Vagina (tissue), 2 donors: ENCODE measurements at regions not wholly inside any gene's neighbourhood (a gene's known extent, or its start where the extent isn't known, plus 50 kb on each side); places are given as distances from the start of the nearest gene placed in this dataset.

Source experiments
- DNase-seq, 2 donors: peaks; one replicate each; pipeline ENCODE4 v3.0.0-alpha.2; 2017; ENCODE audit errors: extremely low spot score in 2 of 2
- H3K27ac ChIP-seq: fragments of 200-600 bp; sonication (generic); one replicate; pipeline ENCODE4 v1.5.1; 2019
- H3K27me3 ChIP-seq: fragments of 200-600 bp; sonication (generic); one replicate; pipeline ENCODE4 v1.5.1; 2019
- H3K36me3 ChIP-seq, 2 donors: fragments of 200-600 bp; sonication (generic); one replicate each; pipeline ENCODE4 v1.5.1; 2017 to 2019
- H3K4me1 ChIP-seq: fragments of 200-600 bp; sonication (generic); one replicate; pipeline ENCODE4 v1.5.1; 2019
- H3K4me3 ChIP-seq, 2 donors: fragments of 200-600 bp; sonication (generic); 1 replicate in 1 of 2; 2 replicates in 1 of 2; pipeline ENCODE4 v1.5.1; 2016 to 2019
- H3K9me3 ChIP-seq: fragments of 200-600 bp; sonication (generic); one replicate; pipeline ENCODE4 v1.5.1; 2019
- POLR2A ChIP-seq, 2 donors: fragments of 450-650 bp; IDR thresholded peaks; one replicate each; pipeline ENCODE4 v1.6.1; 2017; ENCODE audit warnings: antibody characterized with exemption in 2 of 2, mild to moderate bottlenecking in 2 of 2, moderate library complexity in 2 of 2
- POLR2AphosphoS5 ChIP-seq, 2 donors: sonication (generic); formaldehyde crosslinking; IDR thresholded peaks; one replicate each; pipeline ENCODE4 v1.9.0; 2017; ENCODE audit warnings: antibody characterized with exemption in 2 of 2, mild to moderate bottlenecking in 2 of 2, low read depth in 1 of 2; ENCODE audit not compliant: insufficient read depth in 1 of 2
- intact Hi-C: fragments of 100-400 bp; cut with DNase I; formaldehyde crosslinking; loops from one replicate; pipeline ENCODE4 v1.15.1; 2023
- TF ChIP-seq, protein P1 (sequence below), 3 experiments: fragments of 450-650 bp in 2 of 3; fragments of 200-600 bp in 1 of 3; sonication (generic) in 1 of 3; IDR thresholded peaks; one replicate each; pipeline ENCODE4 v1.5.1; 2017 to 2019; ENCODE audit warnings: antibody characterized with exemption in 3 of 3, mild to moderate bottlenecking in 2 of 3, moderate library complexity in 2 of 3

DNA sequence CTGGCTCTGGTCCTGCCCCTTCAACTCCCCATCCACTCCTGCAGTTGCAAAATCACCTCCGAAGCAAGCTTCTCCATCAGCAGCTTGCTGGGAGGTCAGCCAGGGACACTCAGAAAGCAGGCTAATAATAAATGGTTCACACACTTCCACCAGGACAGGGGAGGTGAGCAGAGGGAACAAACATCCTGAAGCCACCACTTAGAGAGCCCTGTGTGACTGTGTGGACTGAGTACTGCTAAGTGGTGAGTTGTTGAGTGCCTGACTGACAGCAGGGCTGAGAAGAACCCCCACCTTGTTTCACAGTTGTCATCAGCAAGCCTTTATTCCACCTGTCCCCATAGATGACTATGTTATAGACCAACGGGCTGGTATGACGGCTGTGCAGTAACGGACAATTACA lies 213.9 kb downstream of the CBLN1 start:
- TF ChIP-seq, protein P1, sequence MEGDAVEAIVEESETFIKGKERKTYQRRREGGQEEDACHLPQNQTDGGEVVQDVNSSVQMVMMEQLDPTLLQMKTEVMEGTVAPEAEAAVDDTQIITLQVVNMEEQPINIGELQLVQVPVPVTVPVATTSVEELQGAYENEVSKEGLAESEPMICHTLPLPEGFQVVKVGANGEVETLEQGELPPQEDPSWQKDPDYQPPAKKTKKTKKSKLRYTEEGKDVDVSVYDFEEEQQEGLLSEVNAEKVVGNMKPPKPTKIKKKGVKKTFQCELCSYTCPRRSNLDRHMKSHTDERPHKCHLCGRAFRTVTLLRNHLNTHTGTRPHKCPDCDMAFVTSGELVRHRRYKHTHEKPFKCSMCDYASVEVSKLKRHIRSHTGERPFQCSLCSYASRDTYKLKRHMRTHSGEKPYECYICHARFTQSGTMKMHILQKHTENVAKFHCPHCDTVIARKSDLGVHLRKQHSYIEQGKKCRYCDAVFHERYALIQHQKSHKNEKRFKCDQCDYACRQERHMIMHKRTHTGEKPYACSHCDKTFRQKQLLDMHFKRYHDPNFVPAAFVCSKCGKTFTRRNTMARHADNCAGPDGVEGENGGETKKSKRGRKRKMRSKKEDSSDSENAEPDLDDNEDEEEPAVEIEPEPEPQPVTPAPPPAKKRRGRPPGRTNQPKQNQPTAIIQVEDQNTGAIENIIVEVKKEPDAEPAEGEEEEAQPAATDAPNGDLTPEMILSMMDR (IDR thresholded peaks at IDR 0.05): no peak
- no peak for TF ChIP-seq POLR2A (IDR thresholded peaks at IDR 0.05)
- TF ChIP-seq POLR2AphosphoS5 (IDR thresholded peaks at IDR 0.05; ENCODE audit: insufficient read depth in 1 of 2, low read depth in 1 of 2): no peak
- intact Hi-C loops: no loop called here
- Histone ChIP-seq H3K27me3 (no peaks in the 10 kb centered on the region), H3K4me1 (no peaks in the 10 kb centered on the region), H3K9me3 (no peaks in the 10 kb centered on the region), H3K36me3 (no peaks in the 10 kb centered on the region), H3K27ac (no peak overlapping the region), H3K4me3 (no peak overlapping the region)
- peak in 1 of 2 donors; percentile 52 for DNase-seq

DNA sequence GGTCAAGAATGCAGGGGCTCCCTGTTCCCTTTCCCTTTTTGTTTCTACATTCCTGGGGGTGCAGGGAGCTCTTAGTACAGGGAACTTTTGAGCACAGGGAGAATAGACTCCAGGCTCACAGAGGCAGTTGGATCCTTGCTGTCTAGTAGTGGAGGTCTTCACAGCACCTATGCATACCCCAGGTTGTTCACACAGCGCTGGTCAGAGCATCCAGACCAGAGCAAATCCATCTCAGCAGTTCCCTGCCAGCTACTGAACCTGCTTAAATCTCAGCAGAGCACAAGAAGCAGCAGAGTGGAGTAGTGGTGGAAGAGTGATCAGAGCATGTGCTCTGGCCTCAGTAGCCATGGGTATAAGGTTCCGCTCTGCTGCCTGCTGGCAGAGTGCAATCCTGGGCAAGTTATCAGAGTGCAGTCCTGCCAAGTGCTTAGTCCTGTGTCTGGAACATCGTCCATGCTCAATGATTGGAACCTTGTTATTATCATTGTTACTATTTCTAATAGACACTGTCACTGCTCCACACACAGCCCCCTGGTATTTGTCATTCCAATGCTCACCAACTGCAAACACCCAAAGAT lies 220.4 kb downstream of the CBLN1 start:
- Histone ChIP-seq H3K4me1 (no peaks in the 10 kb centered on the region), H3K27me3 (no peaks in the 10 kb centered on the region), H3K4me3 (no peak overlapping the region), H3K27ac (no peak overlapping the region), H3K9me3 (no peaks in the 10 kb centered on the region), H3K36me3 (no peaks in the 10 kb centered on the region)
- DNase-seq: peak in 1 of 2 donors; percentile 69
- intact Hi-C loops: no loop called here
- TF ChIP-seq POLR2AphosphoS5 (IDR thresholded peaks at IDR 0.05; ENCODE audit: insufficient read depth in 1 of 2, low read depth in 1 of 2): no peak
- TF ChIP-seq, protein P1 (IDR thresholded peaks at IDR 0.05): no peak
- no peak for TF ChIP-seq POLR2A (IDR thresholded peaks at IDR 0.05)

DNA sequence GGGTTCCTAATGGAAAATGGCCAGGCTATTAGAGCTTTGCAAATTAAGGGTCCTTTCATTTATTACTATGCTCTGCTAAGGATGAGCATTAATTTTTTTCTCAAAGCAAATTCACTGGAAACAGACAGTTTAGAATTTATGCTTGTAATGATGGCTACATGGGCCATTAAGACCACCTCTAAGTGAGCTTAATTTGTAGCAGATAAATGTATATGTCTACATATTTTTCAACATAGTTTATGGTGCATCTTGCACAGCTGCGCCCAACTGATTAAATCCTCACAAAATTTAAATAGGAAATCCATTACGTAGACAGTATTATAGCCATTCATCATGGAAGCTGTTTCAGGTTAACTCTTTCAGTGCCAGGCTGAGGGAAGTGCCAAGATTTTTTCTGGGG lies 220.9 kb downstream of the CBLN1 start:
- no peak overlapping the region for H3K27ac ChIP-seq
- DNase-seq: no peak
- intact Hi-C loops: no loop called here
- no peak overlapping the region for H3K4me3 ChIP-seq
- no peaks in the 10 kb centered on the region for H3K4me1 ChIP-seq
- no peaks in the 10 kb centered on the region for H3K36me3 ChIP-seq
- no peaks in the 10 kb centered on the region for H3K27me3 ChIP-seq
- TF ChIP-seq POLR2A (IDR thresholded peaks at IDR 0.05): no peak
- H3K9me3 ChIP-seq: no peaks in the 10 kb centered on the region

DNA sequence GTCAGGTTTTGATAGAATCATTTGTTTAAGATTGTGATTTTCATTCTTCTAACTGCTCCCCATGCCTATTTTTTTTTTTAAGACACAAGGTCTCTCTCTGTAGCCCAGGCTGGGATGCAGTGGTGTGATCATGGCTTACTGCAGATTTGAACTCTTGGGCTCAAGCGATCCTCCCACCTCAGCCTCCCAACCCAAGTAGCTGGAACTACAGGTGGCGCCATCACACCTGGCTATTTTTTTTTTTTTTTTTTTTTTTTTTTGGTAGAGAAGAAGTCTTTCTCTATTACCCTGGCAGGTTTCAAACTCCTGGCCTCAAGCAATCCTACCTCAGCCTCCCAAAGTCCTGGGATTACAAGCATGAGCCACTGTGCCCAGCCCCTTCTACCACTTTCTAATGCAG lies 223.3 kb downstream of the CBLN1 start:
- DNase-seq: peak in 1 of 2 donors; percentile 27
- H3K27me3 ChIP-seq: no peaks in the 10 kb centered on the region
- H3K9me3 ChIP-seq: no peaks in the 10 kb centered on the region
- no peaks in the 10 kb centered on the region for H3K4me1 ChIP-seq
- H3K36me3 ChIP-seq: no peaks in the 10 kb centered on the region
- H3K4me3 ChIP-seq: no peak overlapping the region
- TF ChIP-seq POLR2AphosphoS5 (IDR thresholded peaks at IDR 0.05; ENCODE audit: insufficient read depth in 1 of 2, low read depth in 1 of 2) (no peak), POLR2A (IDR thresholded peaks at IDR 0.05) (no peak)
- TF ChIP-seq, protein P1 (IDR thresholded peaks at IDR 0.05): no peak
- no peak overlapping the region for H3K27ac ChIP-seq
- intact Hi-C loops: no loop called here

DNA sequence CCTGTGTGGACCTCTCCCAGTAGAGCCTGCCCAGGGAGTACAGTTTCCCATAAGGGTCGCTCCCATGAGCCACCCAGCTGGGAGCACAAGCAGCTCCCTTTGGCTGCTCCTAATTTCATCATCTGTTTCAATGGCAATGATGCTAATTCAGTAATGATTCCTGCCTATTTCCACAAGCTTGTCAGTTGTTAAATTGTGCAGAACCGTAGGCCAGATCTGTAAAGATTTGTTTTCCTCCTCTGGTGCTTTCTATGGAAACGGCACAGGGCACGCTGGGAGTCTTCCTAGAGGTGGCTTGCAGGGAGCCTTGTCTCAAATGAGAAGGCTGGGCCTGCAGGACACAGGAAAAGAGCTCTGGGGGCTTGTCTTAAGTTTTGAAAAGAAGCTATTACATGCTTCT lies 223.7 kb downstream of the CBLN1 start:
- peak in 1 of 2 donors; percentile 16 for DNase-seq
- no peaks in the 10 kb centered on the region for H3K36me3 ChIP-seq
- intact Hi-C loops: no loop called here
- no peaks in the 10 kb centered on the region for H3K27me3 ChIP-seq
- no peak for TF ChIP-seq POLR2A (IDR thresholded peaks at IDR 0.05)
- TF ChIP-seq, protein P1 (IDR thresholded peaks at IDR 0.05): no peak
- no peak for TF ChIP-seq POLR2AphosphoS5 (IDR thresholded peaks at IDR 0.05; ENCODE audit: insufficient read depth in 1 of 2, low read depth in 1 of 2)
- no peaks in the 10 kb centered on the region for H3K9me3 ChIP-seq
- no peak overlapping the region for H3K4me3 ChIP-seq
- no peaks in the 10 kb centered on the region for H3K4me1 ChIP-seq
- no peak overlapping the region for H3K27ac ChIP-seq
